Right lobe of liver (tissue), 4 donors: ENCODE measurements at regions not wholly inside any gene's neighbourhood (a gene's known extent, or its start where the extent isn't known, plus 50 kb on each side); places are given as distances from the start of the nearest gene placed in this dataset.

Experiments
- CTCF ChIP-seq, 4 donors: fragments of 200-600 bp in 3 of 4; fragments of 450-650 bp in 1 of 4; IDR thresholded peaks; one replicate each; pipeline versions ENCODE4 v1.5.1 to v1.8.0; 2016 to 2022; ENCODE audit warnings: antibody characterized with exemption in 4 of 4, mild to moderate bottlenecking in 2 of 4
- POLR2A ChIP-seq: fragments of 450-650 bp; IDR thresholded peaks from one replicate; pipeline ENCODE4 v1.6.1; 2017; ENCODE audit warnings: antibody characterized with exemption, mild to moderate bottlenecking
- donor health status: DM: no; HTN: no; CAD: no.
- donor health status: DM: no; HTN: no; CAD: no.
- donor health status: DM: no; HTN: yes; CAD: no.

GRCh38 chr12:108430926-108431325 lies 84.2 kb upstream of the FICD start:
- TF ChIP-seq CTCF (IDR thresholded peaks at IDR 0.05) (no peak), POLR2A (no peak)
